Astrocyte (in vitro differentiated cells and primary cell): ENCODE measurements at regions not wholly inside any gene's neighbourhood (a gene's known extent, or its start where the extent isn't known, plus 50 kb on each side); places are given as distances from the start of the nearest gene placed in this dataset.

ENCODE experiments used
- DNase-seq: peaks from one replicate; pipeline ENCODE4 v3.0.0-alpha.2; 2010; ENCODE audit warnings: low read depth
- FAIRE-seq: peaks from 2 replicates; lab custom pipeline; 2011; peaks lifted over from hg19 to GRCh38; lab: Jason Lieb, UNC
- H2AFZ ChIP-seq: 2 replicates; pipeline ENCODE4 v1.6.0; 2012; ENCODE audit warnings: low read depth, low read length, inconsistent platforms
- H3K27ac ChIP-seq: 2 replicates; pipeline ENCODE4 v1.5.1; 2011; ENCODE audit warnings: low read depth, low read length, inconsistent platforms
- H3K27me3 ChIP-seq: 2 replicates; pipeline ENCODE4 v1.6.0; 2011; ENCODE audit warnings: low read length, inconsistent platforms; ENCODE audit not compliant: insufficient read depth
- H3K36me3 ChIP-seq: 2 replicates; pipeline ENCODE4 v1.5.1; 2011; ENCODE audit warnings: low read length, inconsistent platforms; ENCODE audit not compliant: insufficient read depth
- H3K4me1 ChIP-seq: 2 replicates; pipeline ENCODE4 v1.5.1; 2011; ENCODE audit warnings: low read length, inconsistent platforms; ENCODE audit not compliant: insufficient read depth
- H3K4me2 ChIP-seq: 2 replicates; pipeline ENCODE4 v1.6.0; 2012; ENCODE audit warnings: low read length, inconsistent platforms
- H3K4me3 ChIP-seq: 2 replicates; pipeline ENCODE4 v1.5.1; 2011; ENCODE audit warnings: low read depth, mild to moderate bottlenecking, low read length, inconsistent platforms; ENCODE audit not compliant: insufficient read depth
- H3K79me2 ChIP-seq: 2 replicates; pipeline ENCODE4 v1.6.0; 2012; ENCODE audit warnings: mild to moderate bottlenecking, low read length, inconsistent platforms; ENCODE audit not compliant: insufficient read depth
- H3K9ac ChIP-seq: 2 replicates; pipeline ENCODE4 v1.6.0; 2012; ENCODE audit warnings: mild to moderate bottlenecking, low read length, inconsistent platforms
- H3K9me3 ChIP-seq: 2 replicates; pipeline ENCODE4 v1.5.1; 2012; ENCODE audit warnings: low read depth, mild to moderate bottlenecking, low read length, inconsistent platforms; ENCODE audit not compliant: insufficient read depth
- H4K20me1 ChIP-seq: 2 replicates; pipeline ENCODE4 v1.6.0; 2012; ENCODE audit warnings: low read length, inconsistent platforms; ENCODE audit not compliant: insufficient read depth
- H3K27ac Mint-ChIP-seq: one replicate; pipeline ENCODE4 v1.8.0; 2021; ENCODE audit warnings: mild to moderate bottlenecking, mixed read lengths; ENCODE audit not compliant: unreplicated experiment
- H3K27me3 Mint-ChIP-seq: one replicate; pipeline ENCODE4 v1.8.0; 2021; ENCODE audit warnings: low read depth, mixed read lengths; ENCODE audit not compliant: unreplicated experiment
- H3K36me3 Mint-ChIP-seq: one replicate; pipeline ENCODE4 v1.8.0; 2021; ENCODE audit warnings: low read depth, mixed read lengths; ENCODE audit not compliant: unreplicated experiment
- H3K4me1 Mint-ChIP-seq: one replicate; pipeline ENCODE4 v1.8.0; 2021; ENCODE audit warnings: low read depth, mixed read lengths; ENCODE audit not compliant: unreplicated experiment
- H3K4me3 Mint-ChIP-seq: one replicate; pipeline ENCODE4 v1.8.0; 2021; ENCODE audit warnings: mild to moderate bottlenecking, moderate library complexity, mixed read lengths; ENCODE audit not compliant: unreplicated experiment
- H3K9me3 Mint-ChIP-seq: one replicate; pipeline ENCODE4 v1.8.0; 2021; ENCODE audit warnings: mild to moderate bottlenecking, mixed read lengths; ENCODE audit not compliant: unreplicated experiment
- EZH2 ChIP-seq: IDR thresholded peaks from 2 replicates; pipeline ENCODE4 v1.6.1; 2012; ENCODE audit warnings: mild to moderate bottlenecking, low read length, inconsistent platforms; ENCODE audit not compliant: insufficient read depth
- TF ChIP-seq, protein P1 (sequence below): IDR thresholded peaks from 2 replicates; pipeline ENCODE4 v1.5.1; 2011; ENCODE audit warnings: low read depth, mild to moderate bottlenecking, inconsistent platforms, low read length, moderate library complexity; ENCODE audit not compliant: insufficient read depth

DNA sequence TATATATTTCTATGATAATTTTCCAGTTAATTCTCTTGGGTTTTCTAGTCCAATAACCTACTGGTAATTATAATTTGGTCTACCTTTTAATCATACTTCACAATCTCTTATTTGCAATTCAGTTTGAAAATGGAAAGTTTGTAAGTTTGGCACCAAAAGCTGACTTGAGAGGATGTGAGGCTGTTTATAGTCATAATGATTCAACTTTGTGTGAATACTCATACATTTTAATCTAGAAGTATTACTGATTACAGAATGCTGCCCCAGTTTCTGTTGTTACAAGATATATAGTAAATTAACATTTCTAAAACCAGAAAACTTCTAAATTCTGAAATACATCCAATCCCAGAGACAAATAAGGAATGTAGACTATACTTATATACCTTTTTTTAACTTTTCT, 158.2 kb downstream of the SLC38A4 start:
- FAIRE-seq = no peak

DNA sequence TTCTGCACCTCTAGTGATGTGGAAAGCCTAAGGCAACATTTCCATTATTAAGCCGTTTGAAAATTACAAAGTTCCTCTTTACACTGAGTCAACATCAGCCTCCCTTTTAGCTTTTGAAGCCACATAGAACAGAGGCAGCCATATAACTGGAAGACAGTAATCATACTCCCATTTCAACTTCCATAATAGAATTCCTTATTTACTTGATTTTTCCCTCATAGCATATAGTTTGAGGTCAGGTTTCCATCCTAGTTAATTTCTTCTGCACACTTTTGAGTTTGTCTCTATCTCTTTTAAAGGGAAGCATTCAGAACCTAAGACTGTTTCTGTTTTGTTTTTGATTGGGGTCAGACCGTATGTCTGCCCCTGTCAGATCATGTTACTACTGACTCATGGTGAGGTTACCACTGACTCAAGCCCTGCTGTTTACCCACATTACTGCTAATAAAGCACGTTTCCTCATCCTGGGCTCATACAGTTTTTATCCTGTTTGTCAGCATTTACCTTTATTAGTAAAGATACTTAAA, 161.0 kb downstream of the SLC38A4 start:
- Histone ChIP-seq H3K79me2 (no peaks in the 10 kb centered on the region), H3K9me3 (no peaks in the 10 kb centered on the region), H3K9ac (peak overlapping the region; percentile 14), H4K20me1 (no peaks in the 10 kb centered on the region), H3K4me1 (peaks cover 33% of the 10 kb centered on the region), H3K27me3 (no peaks in the 10 kb centered on the region), H3K27ac (peak overlapping the region; percentile 58), H2AFZ (no peak overlapping the region), H3K4me2 (peak overlapping the region; percentile 70), H3K36me3 (no peaks in the 10 kb centered on the region), H3K4me3 (no peak overlapping the region)
- peak; percentile 64 for FAIRE-seq
- Mint-ChIP-seq H3K4me1 (peaks cover 46% of the 10 kb centered on the region), H3K27me3 (no peaks in the 10 kb centered on the region), H3K4me3 (peak overlapping the region; percentile 73), H3K27ac (peak overlapping the region; percentile 97), H3K36me3 (peaks cover 2% of the 10 kb centered on the region), H3K9me3 (peaks cover 5% of the 10 kb centered on the region)
- TF ChIP-seq, protein P1, sequence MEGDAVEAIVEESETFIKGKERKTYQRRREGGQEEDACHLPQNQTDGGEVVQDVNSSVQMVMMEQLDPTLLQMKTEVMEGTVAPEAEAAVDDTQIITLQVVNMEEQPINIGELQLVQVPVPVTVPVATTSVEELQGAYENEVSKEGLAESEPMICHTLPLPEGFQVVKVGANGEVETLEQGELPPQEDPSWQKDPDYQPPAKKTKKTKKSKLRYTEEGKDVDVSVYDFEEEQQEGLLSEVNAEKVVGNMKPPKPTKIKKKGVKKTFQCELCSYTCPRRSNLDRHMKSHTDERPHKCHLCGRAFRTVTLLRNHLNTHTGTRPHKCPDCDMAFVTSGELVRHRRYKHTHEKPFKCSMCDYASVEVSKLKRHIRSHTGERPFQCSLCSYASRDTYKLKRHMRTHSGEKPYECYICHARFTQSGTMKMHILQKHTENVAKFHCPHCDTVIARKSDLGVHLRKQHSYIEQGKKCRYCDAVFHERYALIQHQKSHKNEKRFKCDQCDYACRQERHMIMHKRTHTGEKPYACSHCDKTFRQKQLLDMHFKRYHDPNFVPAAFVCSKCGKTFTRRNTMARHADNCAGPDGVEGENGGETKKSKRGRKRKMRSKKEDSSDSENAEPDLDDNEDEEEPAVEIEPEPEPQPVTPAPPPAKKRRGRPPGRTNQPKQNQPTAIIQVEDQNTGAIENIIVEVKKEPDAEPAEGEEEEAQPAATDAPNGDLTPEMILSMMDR = no peak
- TF ChIP-seq EZH2 = no peak
- DNase-seq = peak; percentile 89

More for the DNA sequence above, 158.2 kb downstream of the SLC38A4 start:
- H3K27me3 Mint-ChIP-seq = no peaks in the 10 kb centered on the region
- no peaks in the 10 kb centered on the region for H3K9me3 ChIP-seq
- H3K27me3 ChIP-seq = no peaks in the 10 kb centered on the region
- no peak overlapping the region for H3K4me3 Mint-ChIP-seq
- H3K36me3 Mint-ChIP-seq = peaks cover 2% of the 10 kb centered on the region
- H3K27ac Mint-ChIP-seq = no peak overlapping the region
- no peak overlapping the region for H3K9ac ChIP-seq
- H3K9me3 Mint-ChIP-seq = peaks cover 5% of the 10 kb centered on the region
- peaks cover 15% of the 10 kb centered on the region for H3K4me1 ChIP-seq
- no peaks in the 10 kb centered on the region for H3K79me2 ChIP-seq
- H3K27ac ChIP-seq = no peak overlapping the region
- no peak overlapping the region for H3K4me3 ChIP-seq
- no peaks in the 10 kb centered on the region for H3K36me3 ChIP-seq
- H3K4me1 Mint-ChIP-seq = peaks cover 28% of the 10 kb centered on the region
- H4K20me1 ChIP-seq = no peaks in the 10 kb centered on the region
- H3K4me2 ChIP-seq = no peak overlapping the region
- DNase-seq = peak; percentile 33
- TF ChIP-seq, protein P1 = no peak
- no peak for TF ChIP-seq EZH2
- no peak overlapping the region for H2AFZ ChIP-seq

DNA sequence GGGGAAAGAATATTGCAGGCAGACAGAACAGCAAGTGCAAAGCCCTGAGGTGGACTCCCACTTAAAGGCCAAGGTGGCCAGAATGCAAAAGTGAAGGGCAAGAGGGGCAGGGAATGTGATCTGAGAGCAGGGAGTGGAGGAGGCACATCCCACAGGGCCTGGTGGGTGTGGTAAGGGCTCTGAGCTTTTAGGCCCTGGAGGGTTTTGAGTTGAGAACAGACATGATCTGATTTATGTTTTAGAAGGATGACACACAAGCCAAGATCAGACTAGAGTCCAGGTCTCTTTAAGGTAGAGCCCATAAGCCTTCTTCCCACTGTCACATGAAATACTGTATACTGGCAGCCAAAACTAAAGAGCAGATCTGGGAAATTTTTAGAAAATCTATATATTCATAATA, 162.5 kb downstream of the SLC38A4 start:
- Mint-ChIP-seq H3K4me1 (peaks cover 55% of the 10 kb centered on the region), H3K36me3 (no peaks in the 10 kb centered on the region), H3K27ac (no peak overlapping the region), H3K9me3 (no peaks in the 10 kb centered on the region), H3K27me3 (no peaks in the 10 kb centered on the region), H3K4me3 (no peak overlapping the region)
- Histone ChIP-seq H3K9me3 (no peaks in the 10 kb centered on the region), H3K27me3 (no peaks in the 10 kb centered on the region), H3K9ac (no peak overlapping the region), H3K4me1 (peaks cover 33% of the 10 kb centered on the region), H3K79me2 (no peaks in the 10 kb centered on the region), H3K4me2 (no peak overlapping the region), H2AFZ (no peak overlapping the region), H4K20me1 (no peaks in the 10 kb centered on the region), H3K27ac (no peak overlapping the region), H3K36me3 (no peaks in the 10 kb centered on the region), H3K4me3 (no peak overlapping the region)
- DNase-seq (no peak), FAIRE-seq (no peak)
- TF ChIP-seq EZH2 = no peak
- TF ChIP-seq, protein P1 = no peak
